Adrenal gland (tissue), 9 donors: ENCODE measurements at regions not wholly inside any gene's neighbourhood (a gene's known extent, or its start where the extent isn't known, plus 50 kb on each side); places are given as distances from the start of the nearest gene placed in this dataset.

ENCODE experiments used
- DNase-seq, 7 donors: peaks; one replicate each; pipeline ENCODE4 v3.0.0-alpha.2; 2019 to 2020
- H3K27ac ChIP-seq, 5 donors: fragments of 200-600 bp; sonication (generic) in 4 of 5; 1 replicate in 3 of 5; 2 replicates in 2 of 5; pipeline versions ENCODE4 v1.5.1 to v1.8.0; 2016 to 2020; ENCODE audit warnings: mild to moderate bottlenecking in 1 of 5
- H3K27me3 ChIP-seq: fragments of 200-600 bp; 2 replicates; pipeline ENCODE4 v1.8.0; 2021
- H3K36me3 ChIP-seq, 2 donors: fragments of 200-600 bp; replicated peaks in 1 of 2; 1 replicate in 1 of 2; 2 replicates in 1 of 2; pipeline versions ENCODE4 v1.5.1 to v1.8.0; 2018 to 2022
- H3K4me1 ChIP-seq, 2 donors: fragments of 200-600 bp; replicated peaks in 1 of 2; 1 replicate in 1 of 2; 2 replicates in 1 of 2; pipeline versions ENCODE4 v1.5.1 to v1.8.0; 2018 to 2021
- H3K4me3 ChIP-seq, 4 donors: fragments of 200-600 bp; sonication (generic) in 3 of 4; one replicate each; pipeline ENCODE4 v1.5.1; 2016 to 2018
- H3K9me3 ChIP-seq, 3 donors: fragments of 200-600 bp; sonication (generic) in 1 of 3; replicated peaks in 1 of 3; 1 replicate in 2 of 3; 2 replicates in 1 of 3; pipeline versions ENCODE4 v1.5.1 to v1.8.0; 2016 to 2021
- CTCF ChIP-seq, 6 experiments: fragments of 450-650 bp in 4 of 6; fragments of 200-600 bp in 2 of 6; sonication (generic) in 1 of 6; IDR thresholded peaks; 1 replicate in 5 of 6; 2 replicates in 1 of 6; pipeline versions ENCODE4 v1.5.1 to v1.8.0; 2016 to 2021; ENCODE audit warnings: antibody characterized with exemption in 6 of 6, mild to moderate bottlenecking in 2 of 6, moderate library complexity in 1 of 6
- POLR2A ChIP-seq, 2 donors: fragments of 450-650 bp; IDR thresholded peaks; one replicate each; pipeline ENCODE4 v1.6.1; 2017; ENCODE audit warnings: antibody characterized with exemption in 2 of 2, mild to moderate bottlenecking in 2 of 2, moderate library complexity in 1 of 2
- WGBS, 4 donors: extraction: QIAGEN DNeasy Blood & Tissue Kit in 2 of 4; methylation state at CpG; one replicate each; pipeline versions ENCODE4 v1.1.5 to v1.1.7; 2013 to 2017; 5-methylcytosine and 5-hydroxymethylcytosine counted together
- intact Hi-C, 2 donors: fragments of 100-400 bp; cut with DNase I; formaldehyde crosslinking; loops; one replicate each; pipeline versions ENCODE4 v1.14.1 to v1.15.0; 2022 to 2023
- donor health status: healthy with polysubstance abuse.
- donor health status: Bipolar disorder and iron deficiency.
- donor health status: DM: yes; HTN: yes; CAD: no.
- donor health status: DM: no; HTN: no; CAD: no.
- donor health status: DM: no; HTN: no; CAD: no.

DNA sequence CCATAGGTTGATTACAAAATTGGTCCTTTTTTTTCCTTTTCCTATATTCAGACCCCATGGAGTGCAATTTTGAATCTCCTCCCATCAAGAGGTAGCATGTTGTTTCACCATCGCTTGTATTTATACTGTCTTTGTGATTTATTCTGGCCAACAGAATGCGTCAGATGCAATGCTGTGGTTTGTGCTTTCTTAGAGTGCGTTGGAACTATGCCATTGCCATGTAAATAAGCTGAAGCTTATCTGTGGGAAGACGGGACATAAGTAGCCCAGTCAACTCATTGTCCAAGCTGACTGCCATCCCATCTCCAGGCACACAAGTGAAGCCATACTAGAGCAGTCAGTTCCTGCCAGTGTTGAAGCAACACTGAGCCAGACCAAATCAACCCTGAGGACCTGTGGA is 1339.3 kb upstream of the GOT2 start:
- Histone ChIP-seq H3K9me3 (no peaks in the 10 kb centered on the region), H3K4me3 (no peak overlapping the region), H3K27me3 (no peaks in the 10 kb centered on the region), H3K4me1 (no peaks in the 10 kb centered on the region), H3K36me3 (no peaks in the 10 kb centered on the region), H3K27ac (no peak overlapping the region)
- TF ChIP-seq CTCF (IDR thresholded peaks at IDR 0.05) (no peak), POLR2A (IDR thresholded peaks at IDR 0.05) (no peak)
- DNase-seq, result no peak
- WGBS, 4 donors, result 66 to 80% (median 73%) methylated on average over 4 of the region's 4 CpGs
- intact Hi-C loops, result no loop called here

DNA sequence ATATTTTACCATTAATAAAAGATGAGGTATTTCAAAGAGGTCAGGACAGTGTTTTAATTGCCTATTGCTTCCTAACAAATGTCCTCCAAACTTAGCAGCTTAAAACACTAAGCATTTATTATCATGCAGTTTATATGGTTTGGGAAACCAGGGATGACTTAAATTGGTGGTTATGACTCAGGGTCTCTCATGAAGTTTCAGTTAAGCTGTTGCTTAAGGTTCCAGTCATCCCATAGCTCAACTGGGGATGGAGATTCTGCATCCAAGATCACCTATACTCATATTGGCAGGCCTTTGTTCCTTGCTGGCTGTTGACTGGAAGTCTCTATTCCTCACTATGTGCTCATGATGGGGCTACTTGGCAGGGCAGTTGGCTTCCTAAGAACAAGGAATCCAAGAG is 1329.9 kb upstream of the GOT2 start:
- no peak for DNase-seq
- intact Hi-C loops, result no loop called here
- Histone ChIP-seq H3K27me3 (no peaks in the 10 kb centered on the region), H3K4me3 (no peak overlapping the region), H3K4me1 (no peaks in the 10 kb centered on the region), H3K27ac (no peak overlapping the region), H3K36me3 (no peaks in the 10 kb centered on the region), H3K9me3 (peaks cover 0 to 6% (median 0%) of the 10 kb centered on the region in 3 donors)
- TF ChIP-seq POLR2A (IDR thresholded peaks at IDR 0.05) (no peak), CTCF (IDR thresholded peaks at IDR 0.05) (no peak)

- DNase-seq, result no peak
- Histone ChIP-seq H3K4me1 (no peaks in the 10 kb centered on the region), H3K9me3 (no peaks in the 10 kb centered on the region), H3K27ac (no peak overlapping the region), H3K27me3 (no peaks in the 10 kb centered on the region), H3K4me3 (no peak overlapping the region), H3K36me3 (no peaks in the 10 kb centered on the region)
- TF ChIP-seq CTCF (IDR thresholded peaks at IDR 0.05), result no peak
- no peak for TF ChIP-seq POLR2A (IDR thresholded peaks at IDR 0.05)
- intact Hi-C loops, result no loop called here
These were observed 1327.3 kb upstream of the GOT2 start for GRCh38 chr16:60061396-60061795.

DNA sequence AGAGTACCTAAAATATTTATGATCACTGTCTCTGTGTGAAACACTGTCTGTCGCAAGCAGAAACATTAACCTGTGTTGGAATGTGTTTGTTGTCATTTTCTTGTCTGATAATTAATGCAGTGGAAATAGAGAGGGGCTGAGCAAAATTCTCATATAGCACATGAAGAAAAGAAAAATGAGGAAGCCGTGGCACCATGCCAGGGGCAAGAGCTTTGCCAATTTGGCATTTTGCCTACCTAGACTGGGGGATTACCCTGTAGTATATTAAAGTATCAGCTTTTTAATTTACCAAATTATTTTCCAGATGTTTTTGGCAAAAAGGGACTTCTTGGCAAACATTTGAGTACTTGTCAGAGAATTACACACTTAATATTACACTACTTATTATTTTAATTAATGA is 1326.6 kb upstream of the GOT2 start:
- WGBS, 4 donors, result 27 to 41% (median 30%) methylated on average over 2 of the region's 2 CpGs
- Histone ChIP-seq H3K4me1 (no peaks in the 10 kb centered on the region), H3K27me3 (no peaks in the 10 kb centered on the region), H3K4me3 (no peak overlapping the region), H3K27ac (no peak overlapping the region), H3K9me3 (no peaks in the 10 kb centered on the region), H3K36me3 (no peaks in the 10 kb centered on the region)
- intact Hi-C loops, result no loop called here
- DNase-seq, result no peak
- no peak for TF ChIP-seq POLR2A (IDR thresholded peaks at IDR 0.05)
- TF ChIP-seq CTCF (IDR thresholded peaks at IDR 0.05), result no peak
